ENCODE measurements at regions not wholly inside any gene's neighbourhood (a gene's known extent, or its start where the extent isn't known, plus 50 kb on each side); places are given as distances from the start of the nearest gene placed in this dataset.

DNA sequence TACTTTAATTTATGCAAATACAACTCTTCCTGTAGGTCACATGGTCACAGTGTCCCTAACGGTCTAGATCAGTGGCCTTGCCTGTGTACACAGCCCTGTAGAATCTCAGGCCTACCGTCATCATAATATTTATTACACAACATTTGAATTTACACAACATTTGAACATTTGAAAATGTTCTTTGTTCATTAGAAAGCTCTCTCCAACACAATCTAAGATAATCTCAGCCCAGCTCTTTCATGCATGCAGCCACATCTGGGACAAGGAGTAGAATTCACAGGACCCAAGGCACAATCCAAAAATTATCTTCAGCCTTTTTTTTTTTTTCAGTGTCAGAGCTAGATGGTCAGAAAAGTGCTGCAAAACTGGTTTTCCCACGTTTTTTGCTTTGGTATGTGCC is 892.8 kb downstream of the TFAP2A start:
- Mint-ChIP-seq H3K4me1 (no peaks in the 10 kb centered on the region), H3K36me3 (ENCODE audit: insufficient read depth in 1 of 3, low read depth in 3 of 3) (no peaks in the 10 kb centered on the region; a peak in 1 of 7 replicates), H3K27me3 (ENCODE audit: low read depth) (no peaks in the 10 kb centered on the region), H3K9me3 (no peaks in the 10 kb centered on the region), H3K27ac (no peak overlapping the region), H3K4me3 (no peak overlapping the region)
- no peak overlapping the region for H2BK120ac ChIP-seq (ENCODE audit: low read depth, low read length, poor library complexity, severe bottlenecking)
- DNase-seq, result no peak
- no peaks in the 10 kb centered on the region for H4K20me1 ChIP-seq (ENCODE audit: control insufficient read depth, insufficient read depth, insufficient read length)
- H3K27ac ChIP-seq (ENCODE audit: insufficient read length, low read depth, low read length), result no peak overlapping the region
- no CpG with 5 or more reads among the region's 3 CpGs for WGBS (ENCODE audit: extremely low coverage, insufficient read length, low lambda C conversion rate)
- H3K4me1 ChIP-seq (ENCODE audit: insufficient read depth, low read length), result no peaks in the 10 kb centered on the region
- no peak overlapping the region for H2BK12ac ChIP-seq (ENCODE audit: insufficient read length, low read depth, low read length)
- H3K56ac ChIP-seq (ENCODE audit: insufficient read length, low read depth, low read length), result no peak overlapping the region
- H4K5ac ChIP-seq (ENCODE audit: insufficient read length, low read depth, low read length), result no peak overlapping the region
- no peaks in the 10 kb centered on the region for H3K23me2 ChIP-seq (ENCODE audit: insufficient read length, low read depth, low read length, poor library complexity, severe bottlenecking)
- no peaks in the 10 kb centered on the region for H3K27me3 ChIP-seq (ENCODE audit: insufficient read depth, low read length)
- H2AK5ac ChIP-seq (ENCODE audit: insufficient read length, low read length), result no peak overlapping the region
- H3K9me3 ChIP-seq (ENCODE audit: control insufficient read depth, low read depth, low read length), result no peaks in the 10 kb centered on the region
- H2AFZ ChIP-seq (ENCODE audit: low read length), result no peak overlapping the region
- no peak overlapping the region for H4K91ac ChIP-seq (ENCODE audit: insufficient read length, low read depth, low read length)
- no peak overlapping the region for H2BK15ac ChIP-seq (ENCODE audit: low read depth, low read length)
- H3K18ac ChIP-seq (ENCODE audit: insufficient read length, low read depth, low read length), result no peak overlapping the region
- no peak overlapping the region for H4K8ac ChIP-seq (replicated peaks; ENCODE audit: insufficient read length, low read depth, low read length)
- H2BK20ac ChIP-seq (ENCODE audit: low read depth, low read length, poor library complexity, severe bottlenecking), result no peak overlapping the region
- H3K4me2 ChIP-seq (ENCODE audit: insufficient read depth, insufficient read length, low read length), result no peak overlapping the region
- H3K14ac ChIP-seq (ENCODE audit: insufficient read depth, low read length), result no peak overlapping the region
- no peak overlapping the region for H2BK5ac ChIP-seq (ENCODE audit: insufficient read length, low read length)
- H3K79me2 ChIP-seq (ENCODE audit: insufficient read depth, low read length), result no peaks in the 10 kb centered on the region
- no peak overlapping the region for H3K23ac ChIP-seq (ENCODE audit: insufficient read length, low read depth, low read length)
- no peaks in the 10 kb centered on the region for H3K79me1 ChIP-seq (ENCODE audit: insufficient read depth, low read depth, low read length, poor library complexity, severe bottlenecking)
- H3K9ac ChIP-seq (ENCODE audit: extremely low read depth, insufficient read length, low read length), result no peak overlapping the region
- no peak overlapping the region for H3K4ac ChIP-seq (ENCODE audit: low read depth, low read length)
- TF ChIP-seq, protein P1, sequence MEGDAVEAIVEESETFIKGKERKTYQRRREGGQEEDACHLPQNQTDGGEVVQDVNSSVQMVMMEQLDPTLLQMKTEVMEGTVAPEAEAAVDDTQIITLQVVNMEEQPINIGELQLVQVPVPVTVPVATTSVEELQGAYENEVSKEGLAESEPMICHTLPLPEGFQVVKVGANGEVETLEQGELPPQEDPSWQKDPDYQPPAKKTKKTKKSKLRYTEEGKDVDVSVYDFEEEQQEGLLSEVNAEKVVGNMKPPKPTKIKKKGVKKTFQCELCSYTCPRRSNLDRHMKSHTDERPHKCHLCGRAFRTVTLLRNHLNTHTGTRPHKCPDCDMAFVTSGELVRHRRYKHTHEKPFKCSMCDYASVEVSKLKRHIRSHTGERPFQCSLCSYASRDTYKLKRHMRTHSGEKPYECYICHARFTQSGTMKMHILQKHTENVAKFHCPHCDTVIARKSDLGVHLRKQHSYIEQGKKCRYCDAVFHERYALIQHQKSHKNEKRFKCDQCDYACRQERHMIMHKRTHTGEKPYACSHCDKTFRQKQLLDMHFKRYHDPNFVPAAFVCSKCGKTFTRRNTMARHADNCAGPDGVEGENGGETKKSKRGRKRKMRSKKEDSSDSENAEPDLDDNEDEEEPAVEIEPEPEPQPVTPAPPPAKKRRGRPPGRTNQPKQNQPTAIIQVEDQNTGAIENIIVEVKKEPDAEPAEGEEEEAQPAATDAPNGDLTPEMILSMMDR (conservative IDR thresholded peaks at IDR 0.05), result no peak
- no peak overlapping the region for H3T11ph ChIP-seq (ENCODE audit: low read length)

Data from H9 (cell line).